NCI-H526 (cell line): ENCODE measurements at regions not wholly inside any gene's neighbourhood (a gene's known extent, or its start where the extent isn't known, plus 50 kb on each side); places are given as distances from the start of the nearest gene placed in this dataset.
"Not testable (repeated sequence)": the region's sequence is repeated elsewhere in the genome, so short reads cannot be mapped to it uniquely, and the experiment has no call there.

Source experiments
- DNase-seq, 2 experiments: peaks; one replicate each; lab custom pipeline; 2025; lab: John Stamatoyannopoulos, UW

- no peak for DNase-seq
Observed at GRCh38 chr10:109403551-109403950, 519.8 kb downstream of the XPNPEP1 start.

- no peak for DNase-seq
Observed at GRCh38 chr10:109393425-109393824, 529.9 kb downstream of the XPNPEP1 start.

GRCh38 chr10:109386921-109387320, 536.4 kb downstream of the XPNPEP1 start:
- DNase-seq: no peak

GRCh38 chr10:109386101-109386500, 537.2 kb downstream of the XPNPEP1 start:
- DNase-seq: no peak

- DNase-seq: no peak
Observed at GRCh38 chr10:109379186-109379585, 544.1 kb downstream of the XPNPEP1 start.

- no peak for DNase-seq
Observed at GRCh38 chr10:109374215-109374614, 549.1 kb downstream of the XPNPEP1 start.

- DNase-seq: no peak
Observed at GRCh38 chr10:109359316-109359715, 564.0 kb downstream of the XPNPEP1 start.

- DNase-seq: no peak
Observed at GRCh38 chr10:109358325-109358724, 565.0 kb downstream of the XPNPEP1 start.

GRCh38 chr10:109348324-109348723, 575.0 kb downstream of the XPNPEP1 start:
- no peak for DNase-seq

- DNase-seq: no peak
Observed at GRCh38 chr10:109343293-109343692, 580.0 kb downstream of the XPNPEP1 start.

GRCh38 chr10:109341986-109342385, 581.3 kb downstream of the XPNPEP1 start:
- DNase-seq: no peak

- DNase-seq: no peak
Observed at GRCh38 chr10:109328001-109328400, 595.3 kb downstream of the XPNPEP1 start.

GRCh38 chr10:109327266-109327665, 596.0 kb downstream of the XPNPEP1 start:
- DNase-seq: no peak

- DNase-seq: no peak
Observed at GRCh38 chr10:109324721-109325120, 598.6 kb downstream of the XPNPEP1 start.

GRCh38 chr10:109317746-109318366, 605.5 kb downstream of the XPNPEP1 start:
- DNase-seq: no peak

GRCh38 chr10:109314016-109314415, 609.3 kb downstream of the XPNPEP1 start:
- DNase-seq: not testable (repeated sequence)

GRCh38 chr10:109312555-109312954, 610.8 kb downstream of the XPNPEP1 start:
- DNase-seq: not testable (repeated sequence)

GRCh38 chr10:109308971-109309370, 614.3 kb downstream of the XPNPEP1 start:
- no peak for DNase-seq

- DNase-seq: not testable (repeated sequence)
Observed at GRCh38 chr10:109307102-109307501, 616.2 kb downstream of the XPNPEP1 start.

GRCh38 chr10:109306698-109307097, 616.6 kb downstream of the XPNPEP1 start:
- no peak for DNase-seq

- no peak for DNase-seq
Observed at GRCh38 chr10:109287858-109288257, 635.5 kb downstream of the XPNPEP1 start.

GRCh38 chr10:109282510-109282909, 640.8 kb downstream of the XPNPEP1 start:
- DNase-seq: no peak

- DNase-seq: no peak
Observed at GRCh38 chr10:109281347-109281746, 642.0 kb downstream of the XPNPEP1 start.

- DNase-seq: no peak
Observed at GRCh38 chr10:109280837-109281236, 642.5 kb downstream of the XPNPEP1 start.
